GM23338 (cell line): ENCODE measurements at regions not wholly inside any gene's neighbourhood (a gene's known extent, or its start where the extent isn't known, plus 50 kb on each side); places are given as distances from the start of the nearest gene placed in this dataset.

Source experiments
- ATAC-seq: fragments of 200-7000 bp; cut with Tn5 transposase; 3 replicates; pipeline ENCODE4 v1.9.1; 2020
- DNase-seq: peaks from one replicate; pipeline ENCODE4 v3.0.0-alpha.2; 2015; ENCODE audit warnings: low spot score
- H2AFZ ChIP-seq: fragments of 200-600 bp; sonication (generic); 2 replicates; pipeline ENCODE4 v1.8.0; 2016; ENCODE audit warnings: antibody characterized with exemption, mild to moderate bottlenecking, moderate library complexity
- H3F3A ChIP-seq: fragments of 200-600 bp; sonication (generic); replicated peaks from 2 replicates; pipeline ENCODE4 v1.8.0; 2017; ENCODE audit warnings: antibody characterized with exemption, mixed run types, low read depth
- H3K27ac ChIP-seq: fragments of 200-600 bp; sonication (generic); 2 replicates; pipeline ENCODE4 v1.6.1; 2016; ENCODE audit warnings: low read depth
- H3K27me3 ChIP-seq: fragments of 200-600 bp; sonication (generic); 2 replicates; pipeline ENCODE4 v1.8.0; 2016; ENCODE audit warnings: mild to moderate bottlenecking, mixed run types, moderate library complexity; ENCODE audit not compliant: insufficient read depth
- H3K36me3 ChIP-seq: fragments of 200-600 bp; sonication (generic); 2 replicates; pipeline ENCODE4 v1.8.0; 2016; ENCODE audit warnings: mild to moderate bottlenecking; ENCODE audit not compliant: insufficient read depth
- H3K4me1 ChIP-seq: fragments of 200-600 bp; sonication (generic); 2 replicates; pipeline ENCODE4 v1.8.0; 2016; ENCODE audit warnings: mild to moderate bottlenecking, moderate library complexity; ENCODE audit not compliant: insufficient read depth
- H3K4me2 ChIP-seq: fragments of 200-600 bp; sonication (generic); 2 replicates; pipeline ENCODE4 v1.7.1; 2017; ENCODE audit warnings: mixed run types
- H3K4me3 ChIP-seq: fragments of 200-600 bp; sonication (generic); 2 replicates; pipeline ENCODE4 v1.6.1; 2016; ENCODE audit warnings: mixed run types
- H3K79me2 ChIP-seq: fragments of 200-600 bp; sonication (generic); replicated peaks from 2 replicates; pipeline ENCODE4 v1.8.0; 2017; ENCODE audit warnings: mild to moderate bottlenecking; ENCODE audit not compliant: insufficient read depth
- H3K9me2 ChIP-seq: fragments of 200-600 bp; sonication (generic); 2 replicates; pipeline ENCODE4 v1.8.0; 2017; ENCODE audit not compliant: insufficient read depth
- H4K20me1 ChIP-seq: fragments of 200-600 bp; sonication (generic); replicated peaks from 2 replicates; pipeline ENCODE4 v1.8.0; 2017; ENCODE audit warnings: mild to moderate bottlenecking; ENCODE audit not compliant: insufficient read depth
- H3K27ac Mint-ChIP-seq: 2 replicates; pipeline ENCODE4 v1.8.0; 2020; ENCODE audit warnings: inconsistent platforms, mild to moderate bottlenecking, moderate library complexity, mixed read lengths
- H3K27me3 Mint-ChIP-seq: 3 replicates; pipeline ENCODE4 v1.8.0; 2022; ENCODE audit warnings: low read depth, mild to moderate bottlenecking, moderate library complexity, mixed read lengths, inconsistent platforms; ENCODE audit not compliant: insufficient read depth, poor library complexity
- H3K36me3 Mint-ChIP-seq: 3 replicates; pipeline ENCODE4 v1.8.0; 2021; ENCODE audit warnings: low read depth, mild to moderate bottlenecking, inconsistent platforms, moderate library complexity, mixed read lengths
- H3K4me1 Mint-ChIP-seq: 3 replicates; pipeline ENCODE4 v1.8.0; 2020; ENCODE audit warnings: mild to moderate bottlenecking, inconsistent platforms, mixed read lengths
- H3K4me3 Mint-ChIP-seq: 3 replicates; pipeline ENCODE4 v1.8.0; 2021; ENCODE audit warnings: moderate library complexity, mild to moderate bottlenecking, inconsistent platforms, mixed read lengths
- H3K9me3 Mint-ChIP-seq: 3 replicates; pipeline ENCODE4 v1.8.0; 2020; ENCODE audit warnings: moderate library complexity, mild to moderate bottlenecking, inconsistent platforms, mixed read lengths
- CREB1 ChIP-seq: fragments of 250-450 bp; sonication (Bioruptor Pico); IDR thresholded peaks from 2 replicates; pipeline ENCODE4 v1.5.0; 2020; ENCODE audit warnings: low read depth, mild to moderate bottlenecking, moderate library complexity
- ETS1 ChIP-seq: IDR thresholded peaks from 2 replicates; pipeline ENCODE4 v1.6.1; 2016; ENCODE audit warnings: antibody characterized with exemption
- EZH2 ChIP-seq: fragments of 200-600 bp; sonication (generic); IDR thresholded peaks from one replicate; pipeline ENCODE4 v1.8.0; 2017; ENCODE audit warnings: antibody characterized with exemption, mild to moderate bottlenecking, low read depth; ENCODE audit not compliant: unreplicated experiment
- JUNB ChIP-seq: IDR thresholded peaks from one replicate; pipeline ENCODE4 v1.6.1; 2016; ENCODE audit warnings: antibody characterized with exemption; ENCODE audit not compliant: unreplicated experiment
- ZNF331 ChIP-seq: fragments of 250-450 bp; sonication (Bioruptor Pico); IDR thresholded peaks from 2 replicates; pipeline ENCODE4 v1.5.0; 2020; ENCODE audit warnings: low read depth, mild to moderate bottlenecking, moderate library complexity
- ZNF462 ChIP-seq: fragments of 250-450 bp; sonication (Bioruptor Pico); IDR thresholded peaks from 2 replicates; pipeline ENCODE4 v1.5.0; 2020; ENCODE audit warnings: mild to moderate bottlenecking, moderate library complexity

GRCh38 chr3:150131663-150132062 is 161.0 kb upstream of the PFN2 start (continued):
- TF ChIP-seq ETS1 = no peak
- TF ChIP-seq ZNF331 = no peak
- TF ChIP-seq EZH2 = no peak

GRCh38 chr3:150130404-150131100 is 159.9 kb upstream of the PFN2 start:
- Histone ChIP-seq H2AFZ (no peak overlapping the region), H3K36me3 (no peaks in the 10 kb centered on the region; the same call in 1 of the 2 replicates), H3K4me3 (no peak overlapping the region), H3K27me3 (no peaks in the 10 kb centered on the region), H4K20me1 (no peaks in the 10 kb centered on the region), H3K4me1 (peaks cover 25% of the 10 kb centered on the region), H3K4me2 (peak overlapping the region; percentile 49), H3K9me2 (peaks cover 19% of the 10 kb centered on the region), H3K27ac (peak overlapping the region; percentile 76; the same call in 1 of the 2 replicates), H3F3A (no peaks in the 10 kb centered on the region), H3K79me2 (no peaks in the 10 kb centered on the region)
- DNase-seq (peak; percentile 86), ATAC-seq (peak; percentile 95)
- Mint-ChIP-seq H3K4me3 (peak overlapping the region; percentile 5; the same call in 1 of the 3 replicates), H3K27me3 (no peaks in the 10 kb centered on the region), H3K27ac (peak overlapping the region; percentile 53; the same call in 1 of the 2 replicates), H3K4me1 (peaks cover 34% of the 10 kb centered on the region), H3K36me3 (no peaks in the 10 kb centered on the region), H3K9me3 (no peaks in the 10 kb centered on the region)
- TF ChIP-seq JUNB (no peak), CREB1 (CRISPR knock-in tag) (peak; percentile 28; the same call in 1 of the 2 replicates), ZNF462 (CRISPR knock-in tag) (peak; percentile 97)
